GM12865 (cell line): ENCODE measurements at regions not wholly inside any gene's neighbourhood (a gene's known extent, or its start where the extent isn't known, plus 50 kb on each side); places are given as distances from the start of the nearest gene placed in this dataset.

Source experiments
- DNase-seq: peaks from one replicate; pipeline ENCODE4 v3.0.0; 2010; ENCODE audit warnings: low read depth
- H3K4me3 ChIP-seq: 2 replicates; pipeline ENCODE4 v1.5.1; 2011; ENCODE audit warnings: mild to moderate bottlenecking, low read depth, low read length, control low read depth
- TF ChIP-seq, protein P1 (sequence below): IDR thresholded peaks from 2 replicates; pipeline ENCODE4 v1.5.1; 2011; ENCODE audit warnings: low read length, control low read depth, low read depth, inconsistent platforms; ENCODE audit not compliant: insufficient read depth; ENCODE audit errors: missing control alignments

DNA sequence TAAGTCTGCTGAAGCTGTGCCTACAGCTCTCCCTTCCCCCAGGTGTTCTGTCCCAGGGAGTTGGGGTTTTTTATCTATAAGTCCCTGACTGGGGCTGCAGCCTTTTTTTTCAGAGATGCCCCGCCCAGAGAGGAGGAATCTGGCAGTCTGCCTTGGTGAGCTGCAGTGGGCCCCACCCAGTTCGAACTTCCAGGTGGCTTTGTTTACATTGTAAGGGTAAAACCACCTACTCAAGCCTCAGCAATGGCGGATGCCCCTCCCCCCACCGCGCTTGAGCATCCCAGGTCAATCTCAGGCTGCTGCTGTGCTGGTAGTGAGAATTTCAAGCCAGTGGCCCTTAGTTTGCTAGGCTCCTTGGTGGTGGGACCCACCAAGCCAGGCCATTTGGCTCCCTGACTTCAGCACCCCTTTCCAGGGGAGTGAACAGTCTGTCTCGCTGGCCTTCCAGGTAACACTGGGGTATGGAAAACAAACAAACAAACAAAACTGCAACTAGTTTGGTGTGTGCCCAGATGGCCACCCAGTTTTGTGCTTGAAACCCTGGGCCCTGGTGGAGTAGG is 189.4 kb downstream of the MFSD1 start:
- H3K4me3 ChIP-seq, result no peak overlapping the region
- TF ChIP-seq, protein P1, sequence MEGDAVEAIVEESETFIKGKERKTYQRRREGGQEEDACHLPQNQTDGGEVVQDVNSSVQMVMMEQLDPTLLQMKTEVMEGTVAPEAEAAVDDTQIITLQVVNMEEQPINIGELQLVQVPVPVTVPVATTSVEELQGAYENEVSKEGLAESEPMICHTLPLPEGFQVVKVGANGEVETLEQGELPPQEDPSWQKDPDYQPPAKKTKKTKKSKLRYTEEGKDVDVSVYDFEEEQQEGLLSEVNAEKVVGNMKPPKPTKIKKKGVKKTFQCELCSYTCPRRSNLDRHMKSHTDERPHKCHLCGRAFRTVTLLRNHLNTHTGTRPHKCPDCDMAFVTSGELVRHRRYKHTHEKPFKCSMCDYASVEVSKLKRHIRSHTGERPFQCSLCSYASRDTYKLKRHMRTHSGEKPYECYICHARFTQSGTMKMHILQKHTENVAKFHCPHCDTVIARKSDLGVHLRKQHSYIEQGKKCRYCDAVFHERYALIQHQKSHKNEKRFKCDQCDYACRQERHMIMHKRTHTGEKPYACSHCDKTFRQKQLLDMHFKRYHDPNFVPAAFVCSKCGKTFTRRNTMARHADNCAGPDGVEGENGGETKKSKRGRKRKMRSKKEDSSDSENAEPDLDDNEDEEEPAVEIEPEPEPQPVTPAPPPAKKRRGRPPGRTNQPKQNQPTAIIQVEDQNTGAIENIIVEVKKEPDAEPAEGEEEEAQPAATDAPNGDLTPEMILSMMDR, result no peak
- peak; percentile 3 for DNase-seq

GRCh38 chr3:158992463-158992862 is 190.6 kb downstream of the MFSD1 start:
- TF ChIP-seq, protein P1, result no peak
- no peak for DNase-seq
- no peak overlapping the region for H3K4me3 ChIP-seq

DNA sequence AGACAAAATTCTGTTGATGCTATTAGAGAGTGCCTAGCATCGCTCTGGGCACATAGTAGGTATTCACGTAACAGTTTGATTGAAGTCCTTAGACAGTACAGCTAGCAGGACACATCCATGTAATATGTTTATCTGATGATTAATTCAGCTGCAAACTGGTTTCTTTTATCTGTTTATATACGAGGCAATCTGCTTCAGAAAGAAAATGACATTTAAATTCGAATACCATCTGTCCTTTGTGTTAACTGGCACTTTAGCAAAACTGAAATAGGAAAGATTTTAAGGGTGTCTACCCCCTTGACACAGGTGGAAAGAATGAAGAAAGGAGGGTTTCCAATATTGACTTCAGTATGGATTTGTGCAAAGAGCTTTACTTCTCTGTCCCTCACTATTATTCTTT is 192.5 kb downstream of the MFSD1 start:
- no peak overlapping the region for H3K4me3 ChIP-seq
- no peak for DNase-seq
- TF ChIP-seq, protein P1, result no peak

DNA sequence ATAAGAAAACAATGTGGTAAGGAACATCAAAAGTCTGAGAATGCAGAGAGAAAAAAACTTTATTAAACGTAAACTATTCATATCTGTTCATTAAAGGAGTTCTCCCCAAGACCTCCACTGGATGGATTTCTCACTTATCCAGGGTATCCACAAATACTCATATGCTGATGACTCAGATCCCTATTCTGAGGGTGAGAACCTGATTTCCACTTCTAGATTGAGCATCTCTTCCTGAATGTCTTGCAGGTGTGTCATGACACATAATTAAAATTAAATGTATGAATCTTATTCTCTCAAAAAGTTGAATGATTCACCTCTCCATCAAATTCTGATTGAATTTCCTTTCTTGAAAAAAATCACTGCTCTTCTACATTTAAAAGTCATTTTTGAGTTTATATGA is 199.9 kb downstream of the MFSD1 start:
- TF ChIP-seq, protein P1, result no peak
- no peak overlapping the region for H3K4me3 ChIP-seq
- no peak for DNase-seq

GRCh38 chr3:159005137-159005536 is 203.3 kb downstream of the MFSD1 start:
- TF ChIP-seq, protein P1, result no peak
- H3K4me3 ChIP-seq, result no peak overlapping the region
- DNase-seq, result no peak

- TF ChIP-seq, protein P1, result no peak
- DNase-seq, result no peak
- no peak overlapping the region for H3K4me3 ChIP-seq
Observed at GRCh38 chr3:159007331-159007730, 205.5 kb downstream of the MFSD1 start.

DNA sequence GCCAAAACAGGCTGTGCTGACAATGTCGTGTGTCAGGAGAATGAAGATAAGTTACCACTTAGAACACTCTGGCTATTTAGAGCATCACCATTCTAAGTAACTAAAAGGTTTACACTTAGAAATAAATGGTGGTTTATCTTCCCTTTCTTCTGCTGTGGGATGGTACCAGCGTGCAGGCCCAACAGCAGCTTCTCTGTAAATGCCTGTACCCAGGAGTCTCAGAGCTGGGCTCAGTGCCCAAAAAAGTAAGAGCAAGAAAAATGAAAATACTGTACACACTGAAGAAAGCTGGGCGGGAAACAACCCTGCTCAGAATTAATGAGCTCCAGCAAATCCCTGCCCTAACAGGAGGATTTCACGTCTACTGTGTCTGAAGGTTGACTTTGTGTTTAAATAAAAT is 206.5 kb downstream of the MFSD1 start:
- no peak for DNase-seq
- H3K4me3 ChIP-seq, result no peak overlapping the region
- TF ChIP-seq, protein P1, result no peak
